Neural progenitor cell (in vitro differentiated cells): ENCODE measurements at regions not wholly inside any gene's neighbourhood (a gene's known extent, or its start where the extent isn't known, plus 50 kb on each side); places are given as distances from the start of the nearest gene placed in this dataset.

Source experiments
- DNase-seq: peaks from one replicate; pipeline ENCODE4 v3.0.0-alpha.2; 2016; ENCODE audit warnings: low spot score
- H2AFZ ChIP-seq: fragments of 200-600 bp; sonication (generic); replicated peaks from 2 replicates; pipeline ENCODE4 v1.6.1; 2016; ENCODE audit warnings: antibody characterized with exemption
- H3F3A ChIP-seq: fragments of 200-600 bp; sonication (generic); 2 replicates; pipeline ENCODE4 v1.6.1; 2016; ENCODE audit warnings: antibody characterized with exemption, low read depth
- H3K27ac ChIP-seq: fragments of 200-600 bp; sonication (generic); 2 replicates; pipeline ENCODE4 v1.5.1; 2016; ENCODE audit warnings: mild to moderate bottlenecking
- H3K27me3 ChIP-seq: fragments of 200-600 bp; sonication (generic); 2 replicates; pipeline ENCODE4 v1.6.1; 2016; ENCODE audit warnings: mild to moderate bottlenecking, moderate library complexity
- H3K36me3 ChIP-seq: fragments of 200-600 bp; sonication (generic); 2 replicates; pipeline ENCODE4 v1.5.1; 2016
- H3K4me1 ChIP-seq: fragments of 200-600 bp; sonication (generic); 2 replicates; pipeline ENCODE4 v1.6.1; 2016; ENCODE audit warnings: mixed run types
- H3K4me2 ChIP-seq: fragments of 200-600 bp; sonication (generic); 2 replicates; pipeline ENCODE4 v1.6.1; 2016
- H3K4me3 ChIP-seq: fragments of 200-600 bp; sonication (generic); 2 replicates; pipeline ENCODE4 v1.5.1; 2016
- H3K79me2 ChIP-seq: fragments of 200-600 bp; sonication (generic); 2 replicates; pipeline ENCODE4 v1.6.1; 2016; ENCODE audit warnings: low read depth
- H3K9ac ChIP-seq: fragments of 200-600 bp; sonication (generic); 2 replicates; pipeline ENCODE4 v1.6.1; 2016
- H3K9me3 ChIP-seq: fragments of 200-600 bp; sonication (generic); 2 replicates; pipeline ENCODE4 v1.5.1; 2016; ENCODE audit warnings: low read depth
- H4K20me1 ChIP-seq: fragments of 200-600 bp; sonication (generic); 2 replicates; pipeline ENCODE4 v1.6.1; 2016; ENCODE audit warnings: low read depth
- H3K27ac Mint-ChIP-seq: 3 replicates; pipeline ENCODE4 v1.8.0; 2021; ENCODE audit warnings: mixed read lengths
- H3K27me3 Mint-ChIP-seq: 2 replicates; pipeline ENCODE4 v1.8.0; 2022; ENCODE audit warnings: low read depth, mild to moderate bottlenecking, inconsistent platforms, moderate library complexity, mixed read lengths; ENCODE audit not compliant: insufficient read depth
- H3K36me3 Mint-ChIP-seq: 3 replicates; pipeline ENCODE4 v1.8.0; 2021; ENCODE audit warnings: mixed read lengths
- H3K4me1 Mint-ChIP-seq: 3 replicates; pipeline ENCODE4 v1.8.0; 2021; ENCODE audit warnings: mixed read lengths
- H3K4me3 Mint-ChIP-seq: 3 replicates; pipeline ENCODE4 v1.8.0; 2021; ENCODE audit warnings: mild to moderate bottlenecking, moderate library complexity, mixed read lengths
- H3K9me3 Mint-ChIP-seq: 3 replicates; pipeline ENCODE4 v1.8.0; 2020; ENCODE audit warnings: mixed read lengths
- CTCF ChIP-seq: fragments of 200-600 bp; sonication (generic); IDR thresholded peaks from 2 replicates; pipeline ENCODE4 v1.5.1; 2017; ENCODE audit warnings: antibody characterized with exemption, mild to moderate bottlenecking
- EZH2 ChIP-seq: fragments of 200-600 bp; sonication (generic); IDR thresholded peaks from 2 replicates; pipeline ENCODE4 v1.6.1; 2017; ENCODE audit warnings: antibody characterized with exemption, mild to moderate bottlenecking, moderate library complexity
- EZH2phosphoT487 ChIP-seq: fragments of 200-600 bp; sonication (generic); IDR thresholded peaks from 2 replicates; pipeline ENCODE4 v1.6.1; 2017; ENCODE audit warnings: antibody characterized with exemption

DNA sequence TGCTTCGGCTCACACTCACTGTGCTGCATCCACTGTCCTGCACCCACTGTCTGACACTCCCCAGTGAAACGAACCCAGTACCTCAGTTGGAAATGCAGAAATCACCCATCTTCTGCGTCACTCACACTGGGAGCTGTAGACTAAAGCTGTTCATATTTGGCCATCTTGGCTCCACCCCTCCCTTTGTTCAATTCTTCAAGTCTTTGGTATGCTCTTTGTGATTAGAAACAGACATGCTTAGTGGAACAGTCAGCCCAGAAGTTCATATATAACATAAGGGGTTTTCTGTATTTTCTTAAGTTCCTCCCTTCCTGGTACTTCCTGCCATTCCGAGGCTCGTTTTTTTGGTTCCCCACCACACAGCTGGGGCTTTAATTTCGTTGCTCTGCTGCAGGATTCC lies 398.5 kb upstream of the DYNLRB2 start:
- no peak overlapping the region for H3K27ac ChIP-seq
- Mint-ChIP-seq H3K4me3 (no peak overlapping the region), H3K9me3 (peaks cover 23% of the 10 kb centered on the region), H3K4me1 (peaks cover 2% of the 10 kb centered on the region), H3K27me3 (no peaks in the 10 kb centered on the region), H3K36me3 (no peaks in the 10 kb centered on the region), H3K27ac (no peak overlapping the region)
- H4K20me1 ChIP-seq: no peaks in the 10 kb centered on the region
- H3K4me1 ChIP-seq: no peaks in the 10 kb centered on the region
- H3K9ac ChIP-seq: no peak overlapping the region
- no peak overlapping the region for H3K4me3 ChIP-seq
- DNase-seq: no peak
- H3K27me3 ChIP-seq: no peaks in the 10 kb centered on the region
- no peaks in the 10 kb centered on the region for H3K79me2 ChIP-seq
- H3K36me3 ChIP-seq: no peaks in the 10 kb centered on the region
- no peaks in the 10 kb centered on the region for H3F3A ChIP-seq
- no peaks in the 10 kb centered on the region for H3K9me3 ChIP-seq
- no peak overlapping the region for H3K4me2 ChIP-seq
- TF ChIP-seq EZH2 (no peak), CTCF (no peak), EZH2phosphoT487 (no peak)
- no peak overlapping the region for H2AFZ ChIP-seq

DNA sequence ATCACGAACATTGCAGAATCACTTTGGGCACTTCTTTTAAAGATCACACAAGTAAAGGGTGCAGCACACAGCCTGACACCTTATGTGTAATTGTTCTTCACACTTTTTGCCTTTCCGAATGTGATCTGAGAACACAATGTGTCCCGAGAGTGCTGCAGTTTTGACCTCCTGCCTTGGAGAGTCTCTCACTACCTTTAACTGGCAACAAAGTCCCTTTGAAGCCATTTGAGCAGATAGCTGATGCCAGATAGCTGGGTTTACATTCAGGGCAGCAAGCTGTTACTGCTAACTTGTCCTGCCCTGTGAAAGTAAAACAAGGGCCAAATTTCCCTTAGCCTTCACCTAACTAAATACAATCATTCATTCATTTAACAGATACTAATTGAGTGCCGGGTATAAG lies 411.0 kb upstream of the DYNLRB2 start:
- H3K4me1 Mint-ChIP-seq: no peaks in the 10 kb centered on the region
- H3K36me3 ChIP-seq: no peaks in the 10 kb centered on the region
- H3K4me1 ChIP-seq: no peaks in the 10 kb centered on the region
- no peaks in the 10 kb centered on the region for H3K27me3 ChIP-seq
- no peak overlapping the region for H3K27ac ChIP-seq
- no peaks in the 10 kb centered on the region for H3F3A ChIP-seq
- H3K36me3 Mint-ChIP-seq: no peaks in the 10 kb centered on the region
- no peaks in the 10 kb centered on the region for H3K27me3 Mint-ChIP-seq
- H4K20me1 ChIP-seq: no peaks in the 10 kb centered on the region
- no peak overlapping the region for H2AFZ ChIP-seq
- H3K9me3 Mint-ChIP-seq: no peaks in the 10 kb centered on the region
- no peak for DNase-seq
- H3K4me3 ChIP-seq: no peak overlapping the region
- H3K9me3 ChIP-seq: no peaks in the 10 kb centered on the region
- H3K79me2 ChIP-seq: no peaks in the 10 kb centered on the region
- H3K9ac ChIP-seq: no peak overlapping the region
- no peak overlapping the region for H3K4me2 ChIP-seq
- H3K27ac Mint-ChIP-seq: no peak overlapping the region
- no peak for TF ChIP-seq CTCF
- no peak for TF ChIP-seq EZH2phosphoT487
- TF ChIP-seq EZH2: no peak
- no peak overlapping the region for H3K4me3 Mint-ChIP-seq

GRCh38 chr16:80125677-80126076 lies 415.1 kb upstream of the DYNLRB2 start:
- H3K4me3 ChIP-seq: no peak overlapping the region

More at GRCh38 chr16:80125677-80126076, 415.1 kb upstream of the DYNLRB2 start:
- Histone ChIP-seq H3F3A (no peaks in the 10 kb centered on the region), H2AFZ (no peak overlapping the region), H3K36me3 (no peaks in the 10 kb centered on the region), H3K9ac (no peak overlapping the region), H3K9me3 (no peaks in the 10 kb centered on the region), H4K20me1 (no peaks in the 10 kb centered on the region), H3K27ac (no peak overlapping the region), H3K27me3 (no peaks in the 10 kb centered on the region), H3K4me2 (no peak overlapping the region), H3K4me1 (peaks cover 6% of the 10 kb centered on the region), H3K79me2 (no peaks in the 10 kb centered on the region)
- no peak overlapping the region for H3K27ac Mint-ChIP-seq
- no peaks in the 10 kb centered on the region for H3K36me3 Mint-ChIP-seq
- TF ChIP-seq EZH2phosphoT487 (no peak), EZH2 (no peak), CTCF (no peak)
- H3K4me3 Mint-ChIP-seq: no peak overlapping the region
- no peak for DNase-seq
- H3K9me3 Mint-ChIP-seq: no peaks in the 10 kb centered on the region
- H3K27me3 Mint-ChIP-seq: no peaks in the 10 kb centered on the region
- H3K4me1 Mint-ChIP-seq: peaks cover 6% of the 10 kb centered on the region
